ENCODE measurements at regions not wholly inside any gene's neighbourhood (a gene's known extent, or its start where the extent isn't known, plus 50 kb on each side); places are given as distances from the start of the nearest gene placed in this dataset.
"Not testable (repeated sequence)": the region's sequence is repeated elsewhere in the genome, so short reads cannot be mapped to it uniquely, and the experiment has no call there.

- no peak for DNase-seq (ENCODE audit: low spot score)
Observed at GRCh38 chr6:56806368-56806767, 148.5 kb upstream of the BEND6 start.

DNA sequence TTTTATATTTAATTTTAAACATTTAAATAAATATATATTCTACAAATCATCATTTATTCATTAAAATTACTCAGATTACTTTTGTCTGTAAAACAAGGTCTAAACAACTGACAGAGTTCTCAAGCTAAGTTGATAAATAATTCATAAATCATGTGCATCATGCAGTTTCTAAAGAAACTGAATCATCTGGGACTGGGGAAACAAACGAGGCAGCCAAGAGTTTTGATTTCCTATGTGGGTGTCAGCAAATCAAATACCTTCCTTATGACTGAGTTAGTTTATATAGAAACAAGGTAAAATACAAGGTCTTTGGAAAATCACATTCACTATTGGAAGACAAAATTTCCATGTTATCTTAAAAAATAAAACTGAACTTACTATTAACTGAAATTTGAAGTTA lies 149.9 kb upstream of the BEND6 start:
- peak; percentile 71 for DNase-seq (ENCODE audit: low spot score)

DNA sequence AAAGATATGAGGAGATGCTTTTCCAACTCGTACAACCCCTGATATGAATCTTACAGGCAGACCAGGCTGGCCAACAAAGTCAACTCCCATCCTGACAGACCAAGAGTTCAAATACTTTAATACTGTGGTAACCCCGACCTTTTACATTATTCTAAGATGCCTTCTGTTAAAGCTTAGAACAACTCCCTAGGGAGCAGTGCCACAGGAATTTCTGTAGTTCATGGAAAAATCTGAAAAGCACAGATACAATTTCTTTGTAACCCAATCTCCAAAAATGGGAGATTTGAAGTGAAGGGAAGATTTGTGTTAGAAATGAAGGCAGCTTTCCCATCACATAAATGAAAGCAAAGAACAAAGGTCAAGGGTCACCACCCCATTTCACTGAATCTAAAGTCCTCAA lies 151.3 kb upstream of the BEND6 start:
- peak; percentile 72 for DNase-seq (ENCODE audit: low spot score)

GRCh38 chr6:56802584-56802983 lies 152.3 kb upstream of the BEND6 start:
- DNase-seq (ENCODE audit: low spot score), result peak; percentile 90

- DNase-seq (ENCODE audit: low spot score), result no peak
Observed at GRCh38 chr6:56799989-56800388, 154.9 kb upstream of the BEND6 start.

- DNase-seq (ENCODE audit: low spot score), result no peak
Observed at GRCh38 chr6:56798163-56798562, 155.5 kb upstream of the DST start.

GRCh38 chr6:56796196-56796532 lies 153.5 kb upstream of the DST start:
- DNase-seq (ENCODE audit: low spot score), result peak; percentile 48

DNA sequence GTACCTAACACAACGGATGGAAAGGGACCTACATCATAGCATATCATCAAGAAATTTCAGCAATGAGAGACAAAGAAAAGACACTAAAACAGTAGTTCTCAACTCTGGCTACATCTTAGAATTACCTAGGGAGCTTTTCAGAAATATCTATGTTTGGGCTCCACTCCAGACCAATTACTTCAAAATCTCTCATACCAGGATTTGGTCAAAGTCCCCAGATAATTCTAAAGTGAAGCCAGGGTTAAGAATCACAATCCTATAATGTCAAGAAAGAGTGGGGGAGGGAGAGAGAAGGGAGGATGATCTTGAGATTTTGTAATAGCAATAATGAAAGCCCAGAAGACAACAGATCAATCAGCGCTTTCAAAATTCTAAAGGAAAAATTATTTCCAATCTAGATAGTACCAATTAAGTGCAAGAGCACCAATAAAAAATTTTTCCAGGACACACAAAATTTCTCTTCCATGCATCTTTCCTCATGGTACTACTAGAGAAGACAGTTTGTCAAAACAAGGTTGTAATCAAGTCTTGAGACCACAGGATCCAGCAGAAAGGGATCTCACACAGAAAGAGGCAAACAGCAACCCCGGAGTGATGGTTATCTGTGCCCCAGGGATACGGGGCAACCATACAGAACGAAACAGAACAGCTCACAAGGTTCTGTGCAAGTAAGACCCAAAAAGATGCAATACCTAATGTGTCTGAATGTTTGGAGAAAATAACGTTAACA lies 152.9 kb upstream of the DST start:
- DNase-seq (ENCODE audit: low spot score), result no peak

DNA sequence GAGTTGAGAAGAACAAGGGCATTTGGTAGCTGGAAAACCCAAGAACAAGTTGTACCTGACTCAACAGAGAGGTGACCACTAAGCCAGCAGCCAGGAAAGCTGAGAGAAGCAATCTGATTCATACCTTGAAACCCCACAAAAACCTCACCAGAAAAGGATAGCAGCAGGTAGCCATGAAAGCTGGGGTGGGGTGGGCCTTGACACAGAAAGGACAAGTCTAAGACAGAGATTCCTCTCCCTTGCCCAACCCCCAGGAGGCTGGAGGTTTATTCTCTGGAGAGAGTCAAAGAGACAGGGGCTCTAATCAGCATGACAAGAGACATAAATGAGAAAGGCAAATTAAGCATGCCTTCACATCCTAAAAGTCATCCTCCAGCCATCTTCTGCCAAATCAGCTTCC lies 151.7 kb upstream of the DST start:
- no peak for DNase-seq (ENCODE audit: low spot score)

GRCh38 chr6:56793938-56794337 lies 151.2 kb upstream of the DST start:
- DNase-seq (ENCODE audit: low spot score), result no peak

DNA sequence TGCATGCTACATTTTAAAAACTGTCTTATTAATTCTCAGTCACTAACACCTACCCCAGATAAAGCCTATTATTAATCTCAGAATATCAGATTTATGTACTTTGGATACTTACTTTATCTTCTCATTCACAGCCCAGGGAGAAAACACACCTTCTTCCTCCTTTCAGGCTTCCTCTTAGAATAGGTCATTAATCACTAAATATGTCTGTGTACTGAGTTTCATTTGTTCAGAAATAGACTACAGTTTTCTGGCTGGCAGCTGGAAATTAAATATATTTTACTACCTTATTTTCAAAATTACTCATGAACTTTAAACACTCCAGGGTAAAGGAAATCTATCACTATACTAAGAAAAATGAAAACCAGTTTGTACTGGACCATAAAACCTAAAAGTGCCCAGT lies 147.7 kb upstream of the DST start:
- no peak for DNase-seq (ENCODE audit: low spot score)

- DNase-seq (ENCODE audit: low spot score), result no peak
Observed at GRCh38 chr6:56789879-56790278, 147.2 kb upstream of the DST start.

GRCh38 chr6:56789342-56789741 lies 146.7 kb upstream of the DST start:
- no peak for DNase-seq (ENCODE audit: low spot score)

DNA sequence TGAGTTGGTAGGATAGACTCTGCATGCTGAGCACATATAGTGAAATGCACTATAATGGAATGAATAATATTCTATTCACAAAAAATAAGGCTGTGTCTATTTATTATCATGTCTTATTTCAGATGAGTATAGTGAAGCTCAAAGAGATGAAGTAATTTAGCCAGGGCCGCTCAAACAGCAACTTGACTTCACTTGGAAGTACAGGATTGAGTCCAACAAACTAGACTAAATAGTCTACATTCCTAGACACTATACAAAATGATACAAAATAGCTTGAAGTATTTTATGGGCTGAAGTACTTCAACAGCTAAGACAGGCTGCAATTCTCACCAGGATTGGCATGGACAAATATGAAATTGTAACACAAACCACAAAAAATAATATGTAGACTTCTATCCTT lies 144.5 kb upstream of the DST start:
- no peak for DNase-seq (ENCODE audit: low spot score)

GRCh38 chr6:56786256-56786655 lies 143.6 kb upstream of the DST start:
- DNase-seq (ENCODE audit: low spot score), result no peak

- not testable (repeated sequence) for DNase-seq (ENCODE audit: low spot score)
Observed at GRCh38 chr6:56785536-56785935, 142.8 kb upstream of the DST start.

DNA sequence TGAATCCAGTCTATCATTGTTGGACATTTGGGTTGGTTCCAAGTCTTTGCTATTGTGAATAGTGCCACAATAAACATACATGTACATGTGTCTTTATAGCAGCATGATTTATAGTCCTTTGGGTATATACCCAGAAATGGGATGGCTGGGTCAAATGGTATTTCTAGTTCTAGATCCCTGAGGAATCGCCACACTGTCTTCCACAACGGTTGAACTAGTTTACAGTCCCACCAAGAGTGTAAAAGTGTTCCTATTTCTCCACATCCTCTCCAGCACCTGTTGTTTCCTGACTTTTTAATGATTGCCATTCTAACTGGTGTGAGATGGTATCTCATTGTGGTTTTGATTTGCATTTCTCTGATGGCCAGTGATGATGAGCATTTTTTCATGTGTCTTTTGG lies 137.4 kb upstream of the DST start:
- not testable (repeated sequence) for DNase-seq (ENCODE audit: low spot score)

DNA sequence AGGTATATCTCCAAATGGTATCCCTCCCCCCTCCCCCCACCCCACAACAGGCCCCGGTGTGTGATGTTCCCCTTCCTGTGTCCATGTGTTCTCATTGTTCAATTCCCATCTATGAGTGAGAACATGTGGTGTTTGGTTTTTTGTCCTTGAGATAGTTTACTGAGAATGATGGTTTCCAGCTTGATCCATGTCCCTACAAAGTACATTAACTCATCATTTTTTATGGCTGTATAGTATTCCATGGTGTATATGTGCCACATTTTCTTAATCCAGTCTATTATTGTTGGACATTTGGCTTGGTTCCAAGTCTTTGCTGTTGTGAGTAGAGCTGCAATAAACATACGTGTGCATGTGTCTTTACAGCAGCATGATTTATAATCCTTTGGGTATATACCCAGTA lies 135.8 kb upstream of the DST start:
- not testable (repeated sequence) for DNase-seq (ENCODE audit: low spot score)

- no peak for DNase-seq (ENCODE audit: low spot score)
Observed at GRCh38 chr6:56775498-56776166, 132.9 kb upstream of the DST start.

- no peak for DNase-seq (ENCODE audit: low spot score)
Observed at GRCh38 chr6:56772737-56773184, 130.1 kb upstream of the DST start.

- DNase-seq (ENCODE audit: low spot score), result no peak
Observed at GRCh38 chr6:56771929-56772607, 129.4 kb upstream of the DST start.

- DNase-seq (ENCODE audit: low spot score), result no peak
Observed at GRCh38 chr6:56771189-56771588, 128.5 kb upstream of the DST start.

DNA sequence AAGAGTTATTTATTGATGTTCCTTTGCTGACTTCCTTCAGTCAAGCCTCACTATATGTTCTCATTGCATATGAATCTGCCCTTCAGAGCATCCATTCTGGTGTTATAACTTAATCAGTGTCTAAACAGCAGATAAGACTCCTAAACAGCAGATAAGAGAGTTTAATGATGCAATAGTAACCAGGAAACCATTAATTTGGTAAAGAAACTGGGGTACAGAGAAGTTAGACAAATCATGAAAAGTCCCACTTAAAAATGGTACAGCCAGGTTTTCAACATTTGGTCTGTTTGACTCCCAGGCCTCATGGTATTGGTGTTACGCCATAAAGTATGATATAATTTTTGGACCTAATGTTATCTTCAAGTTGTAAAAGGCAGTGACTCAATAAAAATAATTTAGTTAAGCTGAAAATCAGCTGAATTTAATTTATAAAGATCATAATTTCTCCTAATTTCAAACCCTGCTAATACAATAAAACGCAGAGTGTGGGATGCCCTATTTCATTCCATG lies 127.4 kb upstream of the DST start:
- DNase-seq (ENCODE audit: low spot score), result no peak

Measured in COLO829 (cell line).